ENCODE measurements at regions not wholly inside any gene's neighbourhood (a gene's known extent, or its start where the extent isn't known, plus 50 kb on each side); places are given as distances from the start of the nearest gene placed in this dataset.

- TF ChIP-seq, protein P1, sequence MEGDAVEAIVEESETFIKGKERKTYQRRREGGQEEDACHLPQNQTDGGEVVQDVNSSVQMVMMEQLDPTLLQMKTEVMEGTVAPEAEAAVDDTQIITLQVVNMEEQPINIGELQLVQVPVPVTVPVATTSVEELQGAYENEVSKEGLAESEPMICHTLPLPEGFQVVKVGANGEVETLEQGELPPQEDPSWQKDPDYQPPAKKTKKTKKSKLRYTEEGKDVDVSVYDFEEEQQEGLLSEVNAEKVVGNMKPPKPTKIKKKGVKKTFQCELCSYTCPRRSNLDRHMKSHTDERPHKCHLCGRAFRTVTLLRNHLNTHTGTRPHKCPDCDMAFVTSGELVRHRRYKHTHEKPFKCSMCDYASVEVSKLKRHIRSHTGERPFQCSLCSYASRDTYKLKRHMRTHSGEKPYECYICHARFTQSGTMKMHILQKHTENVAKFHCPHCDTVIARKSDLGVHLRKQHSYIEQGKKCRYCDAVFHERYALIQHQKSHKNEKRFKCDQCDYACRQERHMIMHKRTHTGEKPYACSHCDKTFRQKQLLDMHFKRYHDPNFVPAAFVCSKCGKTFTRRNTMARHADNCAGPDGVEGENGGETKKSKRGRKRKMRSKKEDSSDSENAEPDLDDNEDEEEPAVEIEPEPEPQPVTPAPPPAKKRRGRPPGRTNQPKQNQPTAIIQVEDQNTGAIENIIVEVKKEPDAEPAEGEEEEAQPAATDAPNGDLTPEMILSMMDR (conservative IDR thresholded peaks at IDR 0.05): no peak
- no peak for TF ChIP-seq ZFX (IDR thresholded peaks at IDR 0.05)
Measured at GRCh38 chr13:66208589-66208988, 1021.5 kb downstream of the PCDH9 start.

Measured in C4-2B (cell line).